ENCODE measurements at regions not wholly inside any gene's neighbourhood (a gene's known extent, or its start where the extent isn't known, plus 50 kb on each side); places are given as distances from the start of the nearest gene placed in this dataset.

DNA sequence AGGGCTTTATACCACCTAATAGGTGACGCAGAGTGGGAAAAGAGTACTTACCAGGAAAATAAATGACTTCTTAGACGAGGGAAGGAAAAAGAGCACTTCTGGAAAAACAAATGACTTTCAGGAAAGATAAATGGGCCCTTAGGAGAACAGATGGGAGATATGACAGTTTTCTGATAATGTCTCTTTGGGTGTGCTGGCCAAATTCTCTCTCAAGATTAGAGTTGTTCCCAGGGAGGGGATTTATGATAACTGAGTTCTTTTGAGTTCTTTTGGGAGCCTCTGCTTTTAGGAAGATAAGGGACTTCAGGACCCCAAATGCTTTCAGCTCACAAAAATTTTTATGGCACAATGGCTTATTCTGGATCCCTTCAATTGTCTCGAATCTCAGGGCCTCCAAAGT lies 70.3 kb upstream of the EPCAM start:
- TF ChIP-seq TSHZ2 (CRISPR knock-in tag; IDR thresholded peaks at IDR 0.05) (no peak), ZFP3 (CRISPR knock-in tag; IDR thresholded peaks at IDR 0.05) (no peak), GLIS3 (CRISPR knock-in tag; IDR thresholded peaks at IDR 0.05) (no peak), ESRRG (CRISPR knock-in tag; IDR thresholded peaks at IDR 0.05) (no peak), ZC3H10 (CRISPR knock-in tag; IDR thresholded peaks at IDR 0.05) (no peak), ARNTL (CRISPR knock-in tag; IDR thresholded peaks at IDR 0.05; ENCODE audit: borderline replicate concordance, low read depth) (no peak), SNAI2 (CRISPR knock-in tag; IDR thresholded peaks at IDR 0.05) (no peak), ZNF565 (CRISPR knock-in tag; conservative IDR thresholded peaks at IDR 0.05; ENCODE audit: low read depth) (no peak), ISL1 (CRISPR knock-in tag; IDR thresholded peaks at IDR 0.05) (peak; percentile 81), ZNF70 (CRISPR knock-in tag; IDR thresholded peaks at IDR 0.05) (no peak), BACH2 (CRISPR knock-in tag; IDR thresholded peaks at IDR 0.05; ENCODE audit: borderline replicate concordance) (no peak)
- TF ChIP-seq, protein P1, sequence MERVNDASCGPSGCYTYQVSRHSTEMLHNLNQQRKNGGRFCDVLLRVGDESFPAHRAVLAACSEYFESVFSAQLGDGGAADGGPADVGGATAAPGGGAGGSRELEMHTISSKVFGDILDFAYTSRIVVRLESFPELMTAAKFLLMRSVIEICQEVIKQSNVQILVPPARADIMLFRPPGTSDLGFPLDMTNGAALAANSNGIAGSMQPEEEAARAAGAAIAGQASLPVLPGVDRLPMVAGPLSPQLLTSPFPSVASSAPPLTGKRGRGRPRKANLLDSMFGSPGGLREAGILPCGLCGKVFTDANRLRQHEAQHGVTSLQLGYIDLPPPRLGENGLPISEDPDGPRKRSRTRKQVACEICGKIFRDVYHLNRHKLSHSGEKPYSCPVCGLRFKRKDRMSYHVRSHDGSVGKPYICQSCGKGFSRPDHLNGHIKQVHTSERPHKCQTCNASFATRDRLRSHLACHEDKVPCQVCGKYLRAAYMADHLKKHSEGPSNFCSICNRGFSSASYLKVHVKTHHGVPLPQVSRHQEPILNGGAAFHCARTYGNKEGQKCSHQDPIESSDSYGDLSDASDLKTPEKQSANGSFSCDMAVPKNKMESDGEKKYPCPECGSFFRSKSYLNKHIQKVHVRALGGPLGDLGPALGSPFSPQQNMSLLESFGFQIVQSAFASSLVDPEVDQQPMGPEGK (CRISPR knock-in tag; IDR thresholded peaks at IDR 0.05; ENCODE audit: borderline replicate concordance) = no peak
- TF ChIP-seq, protein P2, sequence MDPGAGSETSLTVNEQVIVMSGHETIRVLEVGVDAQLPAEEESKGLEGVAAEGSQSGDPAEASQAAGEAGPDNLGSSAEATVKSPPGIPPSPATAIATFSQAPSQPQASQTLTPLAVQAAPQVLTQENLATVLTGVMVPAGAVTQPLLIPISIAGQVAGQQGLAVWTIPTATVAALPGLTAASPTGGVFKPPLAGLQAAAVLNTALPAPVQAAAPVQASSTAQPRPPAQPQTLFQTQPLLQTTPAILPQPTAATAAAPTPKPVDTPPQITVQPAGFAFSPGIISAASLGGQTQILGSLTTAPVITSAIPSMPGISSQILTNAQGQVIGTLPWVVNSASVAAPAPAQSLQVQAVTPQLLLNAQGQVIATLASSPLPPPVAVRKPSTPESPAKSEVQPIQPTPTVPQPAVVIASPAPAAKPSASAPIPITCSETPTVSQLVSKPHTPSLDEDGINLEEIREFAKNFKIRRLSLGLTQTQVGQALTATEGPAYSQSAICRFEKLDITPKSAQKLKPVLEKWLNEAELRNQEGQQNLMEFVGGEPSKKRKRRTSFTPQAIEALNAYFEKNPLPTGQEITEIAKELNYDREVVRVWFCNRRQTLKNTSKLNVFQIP (CRISPR knock-in tag; IDR thresholded peaks at IDR 0.05; ENCODE audit: borderline replicate concordance, low read depth) = no peak
- TF ChIP-seq, protein P3, sequence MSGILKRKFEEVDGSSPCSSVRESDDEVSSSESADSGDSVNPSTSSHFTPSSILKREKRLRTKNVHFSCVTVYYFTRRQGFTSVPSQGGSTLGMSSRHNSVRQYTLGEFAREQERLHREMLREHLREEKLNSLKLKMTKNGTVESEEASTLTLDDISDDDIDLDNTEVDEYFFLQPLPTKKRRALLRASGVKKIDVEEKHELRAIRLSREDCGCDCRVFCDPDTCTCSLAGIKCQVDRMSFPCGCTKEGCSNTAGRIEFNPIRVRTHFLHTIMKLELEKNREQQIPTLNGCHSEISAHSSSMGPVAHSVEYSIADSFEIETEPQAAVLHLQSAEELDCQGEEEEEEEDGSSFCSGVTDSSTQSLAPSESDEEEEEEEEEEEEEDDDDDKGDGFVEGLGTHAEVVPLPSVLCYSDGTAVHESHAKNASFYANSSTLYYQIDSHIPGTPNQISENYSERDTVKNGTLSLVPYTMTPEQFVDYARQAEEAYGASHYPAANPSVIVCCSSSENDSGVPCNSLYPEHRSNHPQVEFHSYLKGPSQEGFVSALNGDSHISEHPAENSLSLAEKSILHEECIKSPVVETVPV (CRISPR knock-in tag; IDR thresholded peaks at IDR 0.05) = no peak
